Neural cell (in vitro differentiated cells): ENCODE measurements at regions not wholly inside any gene's neighbourhood (a gene's known extent, or its start where the extent isn't known, plus 50 kb on each side); places are given as distances from the start of the nearest gene placed in this dataset.

ENCODE experiments used
- CTCF ChIP-seq: fragments of 450-650 bp; IDR thresholded peaks from 2 replicates; pipeline ENCODE4 v1.5.1; 2014; ENCODE audit warnings: antibody characterized with exemption, mild to moderate bottlenecking, moderate library complexity; ENCODE audit not compliant: poor library complexity, severe bottlenecking
- EZH2 ChIP-seq: fragments of 200-600, 300-800 bp; shearing (Covaris generic), sonication (generic); IDR thresholded peaks from 2 replicates; pipeline ENCODE4 v1.6.1; 2014; ENCODE audit warnings: antibody characterized with exemption, low read length, borderline replicate concordance, mild to moderate bottlenecking; ENCODE audit not compliant: insufficient read depth, poor library complexity, severe bottlenecking
- POLR2AphosphoS5 ChIP-seq: IDR thresholded peaks from 2 replicates; pipeline ENCODE4 v1.6.1; 2012
- RAD21 ChIP-seq: fragments of 450-650 bp; conservative IDR thresholded peaks from 2 replicates; pipeline ENCODE4 v1.6.1; 2014; ENCODE audit warnings: antibody characterized with exemption, mild to moderate bottlenecking, moderate library complexity
- REST ChIP-seq: IDR thresholded peaks from 2 replicates; pipeline ENCODE4 v1.6.1; 2012; ENCODE audit warnings: borderline replicate concordance

GRCh38 chr9:84493284-84493947, 152.9 kb upstream of the SLC28A3 start:
- TF ChIP-seq CTCF (no peak), EZH2 (no peak), REST (no peak), POLR2AphosphoS5 (no peak), RAD21 (no peak)
